ENCODE measurements at regions not wholly inside any gene's neighbourhood (a gene's known extent, or its start where the extent isn't known, plus 50 kb on each side); places are given as distances from the start of the nearest gene placed in this dataset.
"Not testable (repeated sequence)": the region's sequence is repeated elsewhere in the genome, so short reads cannot be mapped to it uniquely, and the experiment has no call there.

GRCh38 chr6:101116337-101116736, 235.2 kb upstream of the ASCC3 start:
- no peak for DNase-seq

GRCh38 chr6:101117393-101118135, 236.4 kb upstream of the ASCC3 start:
- no peak for DNase-seq

DNA sequence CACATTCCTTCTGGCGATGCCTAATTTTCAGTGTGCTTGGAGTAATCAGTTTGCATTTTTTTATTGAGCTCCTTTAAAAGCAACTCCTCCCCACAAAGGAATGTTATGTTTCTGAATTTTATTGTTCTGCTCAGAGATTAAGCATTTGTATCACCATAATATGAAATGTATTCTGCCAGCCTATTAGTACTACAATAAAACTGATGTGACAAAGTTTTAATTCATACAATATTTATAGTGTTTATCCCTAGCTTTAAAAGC, 236.9 kb upstream of the ASCC3 start:
- no peak for DNase-seq

DNA sequence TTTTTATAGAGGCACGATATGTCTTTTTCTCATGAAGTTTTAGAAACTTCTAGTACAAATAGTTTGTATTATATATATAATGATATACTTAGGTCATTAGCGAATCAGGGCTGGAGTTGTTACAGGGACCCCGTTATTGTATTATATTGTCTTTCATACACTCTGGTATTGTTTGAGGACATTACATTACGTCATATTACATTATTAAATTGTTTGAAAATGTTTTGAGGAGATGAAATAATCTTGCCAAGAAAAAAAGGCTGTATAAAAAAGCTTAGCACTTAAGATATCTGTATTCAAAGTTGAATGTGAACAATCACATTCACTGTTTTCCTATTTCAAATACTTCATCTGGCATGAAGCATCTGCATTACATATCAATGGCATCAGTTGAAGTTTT, 239.6 kb upstream of the ASCC3 start:
- DNase-seq: no peak

DNA sequence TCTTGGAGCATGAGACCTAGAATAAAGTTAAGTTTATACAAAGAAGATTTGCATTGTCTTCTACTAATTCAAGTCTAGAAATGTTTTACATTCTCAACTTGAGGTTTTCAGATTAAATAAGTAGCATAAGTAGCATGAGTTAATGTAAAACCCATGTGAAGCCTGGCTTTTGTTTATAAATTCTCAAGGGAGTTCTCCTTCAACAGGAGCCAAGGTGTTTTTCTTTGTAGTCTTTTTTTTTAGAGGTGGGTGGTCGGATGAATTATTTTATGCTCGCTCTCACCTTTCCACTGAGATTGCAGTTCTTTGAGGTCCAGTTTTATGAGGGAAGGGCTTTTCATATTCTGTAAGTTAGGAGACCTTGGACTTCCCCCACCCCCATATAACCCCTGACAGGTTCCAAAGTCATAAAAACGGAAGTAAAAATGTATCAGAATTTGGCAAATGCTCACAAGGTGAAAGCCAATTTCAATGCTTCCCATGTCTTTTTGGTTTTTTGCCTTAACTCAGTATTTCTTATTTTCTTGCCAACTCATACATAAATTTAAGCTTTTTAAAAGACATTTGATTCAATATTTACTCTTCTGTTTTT, 244.3 kb upstream of the ASCC3 start:
- DNase-seq: no peak

GRCh38 chr6:101126501-101126900, 245.4 kb upstream of the ASCC3 start:
- DNase-seq: no peak

DNA sequence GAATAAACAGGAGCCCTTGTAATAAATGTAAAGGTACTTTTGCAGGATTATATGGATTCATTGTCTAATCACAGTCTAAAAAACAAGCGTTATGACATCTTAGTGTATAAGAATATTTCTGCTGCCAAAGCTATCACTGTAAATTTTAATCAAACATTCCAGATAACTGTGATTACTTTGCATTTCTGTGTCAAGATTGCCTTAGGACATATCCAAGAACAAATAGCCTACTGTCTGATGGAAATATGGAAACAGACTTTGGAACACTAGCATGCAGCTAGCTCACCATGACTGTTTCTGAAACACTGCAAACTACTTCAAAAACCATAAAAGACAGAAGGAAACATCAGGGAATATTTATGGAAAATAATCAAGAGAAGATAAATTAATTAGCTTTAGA, 248.7 kb upstream of the ASCC3 start:
- no peak for DNase-seq

GRCh38 chr6:101146389-101146788, 247.1 kb upstream of the GRIK2 start:
- peak; percentile 76 for DNase-seq

DNA sequence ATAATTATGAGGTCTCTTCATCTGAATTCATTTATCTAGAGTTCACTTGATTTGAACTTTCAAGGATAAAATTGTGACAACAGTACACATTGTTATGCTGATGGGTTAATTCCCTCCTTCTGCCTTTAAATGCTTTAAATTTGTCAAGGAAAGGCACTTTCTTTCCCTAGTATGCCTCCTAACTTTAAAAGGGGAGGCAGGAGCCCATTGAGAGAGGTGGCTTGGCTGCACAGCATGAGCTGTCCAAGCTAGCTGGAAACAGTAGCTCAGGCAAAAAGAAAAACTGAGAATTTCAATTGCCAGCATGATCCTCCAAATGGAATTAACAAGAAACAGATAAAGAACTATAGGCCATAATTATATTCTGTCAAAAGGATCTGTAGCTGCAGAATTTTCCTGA, 243.3 kb upstream of the GRIK2 start:
- DNase-seq: no peak

GRCh38 chr6:101157638-101158037, 235.9 kb upstream of the GRIK2 start:
- not testable (repeated sequence) for DNase-seq

- DNase-seq: no peak
These were observed 229.9 kb upstream of the GRIK2 start for GRCh38 chr6:101163611-101164010.

DNA sequence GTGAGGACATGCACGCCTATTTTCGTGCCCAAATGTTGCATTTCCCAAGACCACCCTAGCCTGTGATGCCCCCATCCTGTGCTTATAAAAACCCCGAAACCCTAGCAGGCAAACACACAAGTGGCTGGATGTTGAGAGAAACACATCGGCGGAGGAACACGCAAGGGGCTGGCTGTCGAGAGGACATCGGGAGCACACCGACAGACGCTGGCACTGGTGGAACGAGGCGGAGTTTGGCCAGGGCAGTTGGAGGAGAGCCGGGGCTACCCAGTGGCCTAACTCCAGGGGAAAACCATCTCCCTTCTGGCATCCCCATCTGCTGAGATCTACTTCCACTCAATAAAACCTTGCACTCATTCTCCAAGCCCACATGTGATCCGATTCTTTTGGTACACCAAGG, 225.9 kb upstream of the GRIK2 start:
- DNase-seq: no peak

- DNase-seq: not testable (repeated sequence)
These were observed 222.5 kb upstream of the GRIK2 start for GRCh38 chr6:101171049-101171448.

GRCh38 chr6:101178748-101179147, 214.8 kb upstream of the GRIK2 start:
- no peak for DNase-seq

DNA sequence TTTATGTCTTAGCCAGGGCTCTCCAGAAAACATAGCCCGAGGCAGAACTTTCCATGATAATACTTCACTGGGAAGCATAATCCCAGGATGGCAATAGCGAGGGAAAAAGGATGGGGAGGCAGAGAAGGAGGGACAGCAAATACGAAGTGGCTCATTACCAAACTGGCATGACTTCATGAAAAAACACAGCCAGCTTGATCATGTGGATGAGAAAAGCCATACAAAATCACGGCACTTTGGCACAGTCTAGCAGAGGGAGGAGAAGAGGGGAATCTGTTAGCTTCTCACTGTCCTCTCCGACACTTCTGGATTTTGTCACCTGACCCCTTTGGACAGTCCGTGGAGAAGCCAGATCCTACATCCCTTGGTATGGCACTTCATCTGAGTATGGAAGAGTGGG, 212.5 kb upstream of the GRIK2 start:
- DNase-seq: no peak

GRCh38 chr6:101188285-101188798, 205.2 kb upstream of the GRIK2 start:
- not testable (repeated sequence) for DNase-seq

GRCh38 chr6:101195588-101195987, 197.9 kb upstream of the GRIK2 start:
- DNase-seq: peak; percentile 88

DNA sequence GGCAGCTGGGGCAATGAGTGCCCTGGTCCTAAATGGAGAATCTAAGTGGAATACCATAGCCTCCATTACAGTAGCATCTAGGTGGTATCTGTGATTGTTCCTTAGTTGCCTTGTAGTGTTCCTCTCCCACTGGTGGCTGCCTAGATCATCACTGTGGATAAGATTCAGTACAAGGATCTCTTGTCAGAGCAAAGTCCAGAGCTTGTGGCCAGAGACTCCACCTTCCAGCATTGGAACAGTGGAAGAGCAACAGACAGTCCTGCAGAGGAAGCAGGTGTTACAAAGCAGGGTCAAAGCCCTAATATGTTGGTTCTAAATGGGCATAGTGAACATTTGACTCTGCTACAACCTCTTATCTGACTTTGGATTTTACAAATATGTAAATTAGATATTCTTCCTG, 194.1 kb upstream of the GRIK2 start:
- no peak for DNase-seq

GRCh38 chr6:101202867-101203374, 190.6 kb upstream of the GRIK2 start:
- no peak for DNase-seq

GRCh38 chr6:101203664-101204063, 189.8 kb upstream of the GRIK2 start:
- DNase-seq: no peak

GRCh38 chr6:101208152-101208551, 185.4 kb upstream of the GRIK2 start:
- no peak for DNase-seq

GRCh38 chr6:101212640-101213039, 180.9 kb upstream of the GRIK2 start:
- DNase-seq: no peak

DNA sequence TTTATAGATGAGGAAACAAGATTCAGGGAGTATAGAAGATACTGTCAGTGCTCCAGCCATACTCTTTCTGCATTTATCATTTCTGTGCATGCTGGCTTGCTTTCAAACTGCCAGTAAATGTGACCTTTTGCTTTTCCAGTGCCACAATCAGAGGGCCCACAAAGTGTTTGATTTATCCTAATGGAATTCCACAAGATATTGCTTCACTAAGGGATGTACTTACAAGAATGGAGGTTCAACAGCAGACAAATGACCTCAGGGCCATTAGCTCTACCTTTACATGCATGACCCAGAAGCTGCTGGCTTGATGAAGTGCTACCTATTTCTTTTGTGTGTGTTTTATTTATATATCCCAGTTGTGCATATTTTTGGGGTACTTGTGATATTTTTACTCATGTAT, 171.5 kb upstream of the GRIK2 start:
- no peak for DNase-seq

- DNase-seq: no peak
These were observed 168.8 kb upstream of the GRIK2 start for GRCh38 chr6:101224751-101225150.

- DNase-seq: peak; percentile 19
These were observed 166.8 kb upstream of the GRIK2 start for GRCh38 chr6:101226677-101227135.

All from fibroblast of upper back skin (primary cell).